GM18858 (cell line): ENCODE measurements at regions not wholly inside any gene's neighbourhood (a gene's known extent, or its start where the extent isn't known, plus 50 kb on each side); places are given as distances from the start of the nearest gene placed in this dataset.

Source experiments
- ATAC-seq: cut with Tn5 transposase; IDR thresholded peaks from one replicate; pipeline ENCODE4 v1.9.1; 2021; ENCODE audit not compliant: unreplicated experiment

- ATAC-seq: no peak
Observed at GRCh38 chr2:126774290-126774689, 118.3 kb downstream of the GYPC start.

- ATAC-seq: no peak
Observed at GRCh38 chr2:126774761-126775160, 118.8 kb downstream of the GYPC start.

DNA sequence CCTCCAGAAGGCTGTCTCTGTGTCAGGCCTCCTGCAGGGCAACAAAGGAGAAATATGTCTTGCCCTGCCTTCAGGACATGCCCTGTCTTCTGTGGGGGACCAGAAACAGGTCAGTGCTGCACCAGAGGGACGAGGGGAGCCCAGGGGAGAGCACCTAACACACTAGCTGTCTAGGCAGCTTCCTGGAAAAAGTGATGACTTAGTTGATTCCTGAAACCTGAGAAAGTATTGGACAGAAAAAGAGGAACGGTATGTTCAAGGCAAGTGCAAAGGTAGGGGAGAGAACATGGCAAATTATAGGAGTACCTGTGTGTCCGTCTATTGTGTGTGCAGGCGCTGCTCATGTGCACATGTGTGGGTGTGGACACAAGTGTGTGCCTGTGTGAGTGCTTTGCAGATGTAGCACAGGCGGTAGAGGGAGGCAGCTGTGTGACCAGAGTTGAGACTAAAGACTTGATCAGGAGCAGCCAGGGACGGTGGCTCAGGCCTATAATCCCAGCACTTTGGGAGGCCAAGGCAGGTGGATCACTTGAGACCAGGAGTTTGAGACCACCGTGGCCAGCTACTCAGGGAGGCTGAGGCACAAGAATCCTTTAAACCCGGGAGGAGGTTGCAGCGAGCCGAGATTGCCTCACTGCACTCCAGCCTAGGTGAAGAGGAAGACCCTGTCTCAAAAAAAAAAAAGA lies 119.5 kb downstream of the GYPC start:
- no peak for ATAC-seq

- no peak for ATAC-seq
Observed at GRCh38 chr2:126776255-126776654, 120.3 kb downstream of the GYPC start.

DNA sequence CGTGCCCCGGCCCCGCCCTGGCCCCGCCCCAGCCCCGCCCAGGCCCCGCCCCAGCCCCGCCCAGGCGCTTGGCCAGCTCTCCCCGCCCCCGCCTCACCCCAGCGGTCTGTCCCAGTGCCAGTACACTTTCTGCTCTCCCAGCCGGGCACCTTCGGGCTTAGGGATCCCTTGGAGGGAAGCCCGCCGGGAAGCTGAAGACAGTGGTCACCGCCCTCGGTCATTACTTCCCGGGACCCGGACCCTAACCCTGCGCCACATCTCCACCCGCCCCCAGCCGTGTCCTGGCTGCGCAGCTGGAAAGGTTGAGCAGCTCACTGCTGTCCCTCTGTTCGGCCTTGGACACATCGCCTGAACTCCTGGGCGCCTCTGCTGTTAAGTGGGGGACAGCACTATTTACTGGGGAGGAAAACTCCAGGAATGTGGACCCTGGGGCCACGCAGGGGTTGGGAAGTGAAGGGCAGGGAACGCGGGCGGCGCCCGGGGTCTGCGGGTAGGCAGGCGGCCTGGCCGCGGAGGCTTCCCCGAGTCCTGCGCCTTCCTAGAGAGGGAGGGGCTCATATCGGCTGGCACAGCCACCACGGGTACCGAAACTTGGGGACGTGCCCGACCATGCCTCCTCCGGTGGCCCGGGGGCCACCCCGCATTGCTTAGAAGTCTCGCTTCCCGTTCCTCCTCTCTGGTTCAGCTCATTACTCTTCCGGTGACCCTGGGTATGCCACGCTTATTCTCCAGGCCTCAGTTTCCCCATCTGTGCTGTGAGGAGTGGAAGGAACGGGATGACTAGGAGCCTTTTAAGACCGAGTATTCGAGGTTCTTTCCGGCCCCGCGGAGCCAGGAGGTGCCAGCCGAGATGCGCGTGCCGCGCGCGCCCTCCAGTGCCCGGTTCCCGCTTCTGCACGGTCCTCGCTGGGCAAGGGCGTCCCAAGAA lies 121.0 kb downstream of the GYPC start:
- peak; percentile 85 for ATAC-seq

DNA sequence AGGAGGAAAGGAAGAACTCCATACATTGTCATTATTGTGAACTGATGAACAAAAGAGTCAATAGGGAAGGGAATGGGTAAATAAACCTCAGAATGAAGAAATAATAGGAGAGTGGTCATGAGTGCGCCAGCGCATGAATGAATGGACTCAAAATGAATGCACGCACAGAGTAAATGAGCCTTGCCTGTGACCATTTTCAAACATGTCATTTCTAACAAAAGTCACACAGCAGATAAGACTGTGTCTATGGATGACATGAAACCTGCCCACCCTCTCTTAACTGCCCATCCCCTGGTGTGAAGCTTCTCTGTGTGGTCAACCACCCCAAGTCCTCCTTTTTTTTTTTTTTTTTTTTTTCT lies 121.1 kb upstream of the TEX51 start:
- ATAC-seq: peak; percentile 17

GRCh38 chr2:126778561-126779501 lies 119.9 kb upstream of the TEX51 start:
- ATAC-seq: no peak

DNA sequence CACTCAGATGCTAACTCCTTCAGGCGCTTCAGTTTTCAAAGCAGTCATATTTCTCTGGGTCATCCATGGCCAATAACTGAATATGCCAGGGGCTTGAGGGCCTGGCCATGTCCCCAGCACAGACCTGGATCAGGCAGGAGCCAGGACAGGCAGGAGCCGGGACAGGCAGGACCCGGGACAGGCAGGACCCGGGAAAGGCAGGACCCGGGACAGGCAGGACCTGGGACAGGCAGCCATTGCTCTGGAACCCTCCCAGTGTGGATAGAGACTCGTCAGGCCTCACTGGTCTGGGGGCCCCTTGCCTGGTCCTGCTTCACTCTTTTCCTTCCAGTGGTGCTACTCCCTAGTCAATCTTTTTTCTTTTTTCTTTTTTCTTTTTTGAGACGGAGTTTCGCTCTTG lies 117.5 kb upstream of the TEX51 start:
- ATAC-seq: no peak

GRCh38 chr2:126781806-126782205 lies 116.9 kb upstream of the TEX51 start:
- no peak for ATAC-seq

DNA sequence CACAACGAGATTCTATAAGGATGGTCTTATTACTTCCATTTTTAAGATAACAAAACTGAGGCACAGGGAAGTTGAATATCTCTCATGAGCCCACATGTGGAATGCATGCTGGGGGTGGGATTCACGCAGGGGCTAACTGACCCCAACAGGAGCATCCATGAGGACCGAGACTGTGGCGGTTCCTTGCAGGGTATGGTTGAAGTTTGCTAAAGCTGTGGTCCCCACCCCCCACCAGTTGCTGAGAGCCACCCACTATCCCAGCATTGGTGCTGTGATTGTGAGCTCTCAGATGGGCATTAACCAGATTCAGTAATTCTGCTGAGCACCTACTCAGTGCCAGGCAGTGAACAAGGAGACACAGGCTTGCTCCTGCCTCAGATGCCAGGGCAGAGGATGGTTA lies 116.0 kb upstream of the TEX51 start:
- ATAC-seq: no peak

DNA sequence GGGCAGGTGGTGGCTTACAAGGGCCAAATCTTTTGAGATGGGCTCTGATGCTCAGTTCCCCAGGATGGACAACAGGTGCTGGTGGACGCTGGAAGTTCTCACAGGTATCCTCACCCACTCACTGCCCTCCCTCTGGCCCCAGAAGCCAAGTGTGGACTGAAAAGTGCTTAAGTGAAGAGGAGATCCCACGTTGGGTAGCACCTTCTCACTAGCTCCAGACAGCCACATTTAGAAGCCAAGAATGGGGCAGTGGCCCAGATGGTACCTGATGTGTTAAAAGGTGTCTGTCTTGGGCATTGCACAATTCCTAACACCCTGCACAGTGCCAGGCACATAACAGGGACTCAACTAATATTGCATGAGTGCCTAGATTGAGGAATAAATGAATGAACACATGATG lies 115.3 kb upstream of the TEX51 start:
- no peak for ATAC-seq

- ATAC-seq: no peak
Observed at GRCh38 chr2:126784045-126784444, 114.6 kb upstream of the TEX51 start.

GRCh38 chr2:126784621-126785020 lies 114.1 kb upstream of the TEX51 start:
- no peak for ATAC-seq

DNA sequence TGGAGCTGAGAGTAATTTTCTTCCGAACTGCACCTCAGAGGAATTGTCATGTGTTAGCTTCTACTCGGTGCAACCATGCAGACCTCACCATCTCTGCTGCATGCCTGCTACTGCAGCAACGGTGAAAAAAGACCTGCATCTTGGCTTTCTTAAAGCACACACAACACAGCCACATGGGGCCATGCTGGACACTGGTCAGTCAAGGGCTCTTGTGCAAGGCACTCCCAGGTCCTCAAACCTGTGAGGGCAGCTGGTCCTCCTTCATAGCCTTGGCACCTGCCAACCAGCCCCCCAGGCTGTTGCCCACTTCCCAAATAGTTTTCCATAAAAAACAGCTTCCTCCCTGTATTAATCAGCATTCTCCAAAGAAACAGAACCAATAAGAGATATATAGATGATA lies 113.5 kb upstream of the TEX51 start:
- ATAC-seq: no peak

DNA sequence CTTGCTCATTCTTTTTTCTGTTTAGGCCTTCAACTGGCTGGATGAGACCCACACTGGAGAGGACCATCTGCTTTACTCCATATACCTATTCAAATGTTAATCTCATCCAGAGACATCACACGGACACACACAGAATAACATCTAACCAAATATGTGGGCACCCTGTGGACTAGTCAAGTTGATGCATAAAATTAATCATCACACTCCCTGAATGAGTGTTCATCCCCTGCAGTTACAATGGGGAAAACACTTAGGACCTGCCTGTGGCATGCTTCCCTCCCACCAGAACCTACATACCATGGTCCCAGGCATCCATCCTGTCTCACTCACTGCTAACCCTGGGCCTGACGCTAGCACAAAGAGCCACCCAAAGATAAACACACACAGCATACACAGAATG lies 112.8 kb upstream of the TEX51 start:
- ATAC-seq: no peak

DNA sequence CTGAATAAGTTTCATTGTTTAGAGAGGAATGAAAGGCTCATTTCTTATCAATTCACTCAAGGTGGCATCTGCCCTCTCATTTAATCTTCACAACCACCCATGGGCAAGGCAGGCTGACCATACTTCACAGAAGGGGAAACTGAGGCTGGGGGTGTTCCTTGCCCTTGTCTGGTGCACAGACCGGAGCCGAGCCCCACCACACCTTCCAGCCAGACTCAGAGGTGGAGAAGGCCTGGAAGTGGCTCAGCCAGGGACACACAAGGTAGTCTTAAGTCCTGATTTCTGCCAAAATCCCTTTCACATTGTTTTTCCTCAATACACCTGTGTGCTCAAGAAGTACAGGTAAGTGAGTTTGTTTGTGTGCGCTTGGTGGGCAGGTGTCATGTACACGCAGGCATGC lies 111.9 kb upstream of the TEX51 start:
- no peak for ATAC-seq

GRCh38 chr2:126787289-126787688 lies 111.4 kb upstream of the TEX51 start:
- ATAC-seq: no peak

GRCh38 chr2:126788113-126788512 lies 110.6 kb upstream of the TEX51 start:
- no peak for ATAC-seq

GRCh38 chr2:126788652-126789051 lies 110.0 kb upstream of the TEX51 start:
- no peak for ATAC-seq

- no peak for ATAC-seq
Observed at GRCh38 chr2:126790987-126791780, 107.5 kb upstream of the TEX51 start.

GRCh38 chr2:126792186-126792585 lies 106.5 kb upstream of the TEX51 start:
- no peak for ATAC-seq
